ENCODE measurements at regions not wholly inside any gene's neighbourhood (a gene's known extent, or its start where the extent isn't known, plus 50 kb on each side); places are given as distances from the start of the nearest gene placed in this dataset.

GRCh38 chr4:24282446-24282845, 301.9 kb downstream of the DHX15 start:
- TF ChIP-seq CTCF (IDR thresholded peaks at IDR 0.05) (no peak), POLR2A (IDR thresholded peaks at IDR 0.05) (no peak)
